ENCODE measurements at regions not wholly inside any gene's neighbourhood (a gene's known extent, or its start where the extent isn't known, plus 50 kb on each side); places are given as distances from the start of the nearest gene placed in this dataset.

DNA sequence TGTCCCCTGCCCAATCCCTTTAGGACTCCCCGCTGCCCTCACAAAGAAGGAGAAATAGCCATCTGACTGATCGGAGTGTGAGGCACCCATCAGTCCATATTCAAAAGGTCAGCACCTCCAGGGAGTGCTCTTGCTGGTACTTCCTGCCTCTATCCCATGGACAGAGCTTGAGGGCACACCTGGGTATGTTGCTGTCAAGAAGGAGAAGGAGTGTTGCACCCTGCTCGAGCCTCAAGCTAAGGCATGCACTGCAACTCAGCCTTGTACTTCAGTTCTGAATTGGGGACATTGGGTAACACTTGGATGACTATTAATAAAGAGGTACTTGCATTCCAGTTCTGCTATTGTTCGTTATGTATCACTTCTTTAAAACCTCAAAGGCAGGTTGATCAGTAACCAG is 190.3 kb upstream of the ZC3H12A start:
- POLR2A ChIA-PET, result no interaction called here
- in situ Hi-C loops (cut with HindIII; ENCODE audit: low pct_unique_long_range_greater_than_20kb, low sequenced_read_pairs), result no loop called here
- intact Hi-C loops (cut with micrococcal nuclease; ENCODE audit: unreplicated experiment), result no loop called here

DNA sequence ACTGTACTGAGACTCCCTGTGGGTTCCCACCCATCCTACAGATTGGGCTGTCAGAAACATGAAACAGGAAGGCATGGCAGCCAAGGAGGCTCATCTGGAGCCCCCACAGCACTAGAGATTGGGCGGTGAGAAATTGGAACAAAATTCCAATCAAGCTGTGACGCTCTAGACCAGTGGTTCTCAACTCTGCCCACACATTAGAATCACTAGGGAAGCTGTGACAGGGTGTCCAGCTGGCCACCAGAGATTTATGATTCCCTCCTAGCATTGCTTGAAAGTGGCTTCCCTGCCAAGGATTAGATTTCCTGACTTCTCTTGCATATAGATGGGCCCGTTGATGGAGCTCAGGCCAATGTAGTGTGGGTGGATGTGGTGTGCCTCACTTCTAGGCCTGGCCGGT is 187.5 kb upstream of the ZC3H12A start:
- ChIA-PET POLR2A (no interaction called here), CTCF (no interaction called here)
- BruUV-seq (replicated peaks), result no TSS peak
- intact Hi-C loops (cut with micrococcal nuclease; ENCODE audit: unreplicated experiment), result no loop called here
- Histone ChIP-seq H3K4me1 (ENCODE audit: control insufficient read depth, insufficient read depth, low read length) (no peaks in the 10 kb centered on the region), H3K27me3 (ENCODE audit: control insufficient read depth, insufficient read depth, low read length) (peaks cover 6% of the 10 kb centered on the region; the same call in 1 of the 2 replicates), H3K9me3 (ENCODE audit: control insufficient read depth, insufficient read depth, low read depth, low read length) (no peaks in the 10 kb centered on the region), H3K27ac (ENCODE audit: low read length) (no peak overlapping the region), H3K36me3 (ENCODE audit: control insufficient read depth, insufficient read depth, low read length) (no peaks in the 10 kb centered on the region), H3K4me3 (ENCODE audit: low read depth in 2 of 2, low read length in 2 of 2) (no peak overlapping the region)
- DNase-seq (ENCODE audit: low read depth, low spot score), result no peak
- TF ChIP-seq, protein P1, sequence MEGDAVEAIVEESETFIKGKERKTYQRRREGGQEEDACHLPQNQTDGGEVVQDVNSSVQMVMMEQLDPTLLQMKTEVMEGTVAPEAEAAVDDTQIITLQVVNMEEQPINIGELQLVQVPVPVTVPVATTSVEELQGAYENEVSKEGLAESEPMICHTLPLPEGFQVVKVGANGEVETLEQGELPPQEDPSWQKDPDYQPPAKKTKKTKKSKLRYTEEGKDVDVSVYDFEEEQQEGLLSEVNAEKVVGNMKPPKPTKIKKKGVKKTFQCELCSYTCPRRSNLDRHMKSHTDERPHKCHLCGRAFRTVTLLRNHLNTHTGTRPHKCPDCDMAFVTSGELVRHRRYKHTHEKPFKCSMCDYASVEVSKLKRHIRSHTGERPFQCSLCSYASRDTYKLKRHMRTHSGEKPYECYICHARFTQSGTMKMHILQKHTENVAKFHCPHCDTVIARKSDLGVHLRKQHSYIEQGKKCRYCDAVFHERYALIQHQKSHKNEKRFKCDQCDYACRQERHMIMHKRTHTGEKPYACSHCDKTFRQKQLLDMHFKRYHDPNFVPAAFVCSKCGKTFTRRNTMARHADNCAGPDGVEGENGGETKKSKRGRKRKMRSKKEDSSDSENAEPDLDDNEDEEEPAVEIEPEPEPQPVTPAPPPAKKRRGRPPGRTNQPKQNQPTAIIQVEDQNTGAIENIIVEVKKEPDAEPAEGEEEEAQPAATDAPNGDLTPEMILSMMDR (IDR thresholded peaks at IDR 0.05), result no peak
- no peak for TF ChIP-seq POLR2AphosphoS5 (IDR thresholded peaks at IDR 0.05; ENCODE audit: low read depth, low read length)
- TF ChIP-seq TCF7L2 (IDR thresholded peaks at IDR 0.05; ENCODE audit: low read depth, low read length), result no peak
- no peak for TF ChIP-seq SIN3A (IDR thresholded peaks at IDR 0.05; ENCODE audit: borderline replicate concordance, insufficient read depth, low read depth, low read length)
- TF ChIP-seq, protein P2, sequence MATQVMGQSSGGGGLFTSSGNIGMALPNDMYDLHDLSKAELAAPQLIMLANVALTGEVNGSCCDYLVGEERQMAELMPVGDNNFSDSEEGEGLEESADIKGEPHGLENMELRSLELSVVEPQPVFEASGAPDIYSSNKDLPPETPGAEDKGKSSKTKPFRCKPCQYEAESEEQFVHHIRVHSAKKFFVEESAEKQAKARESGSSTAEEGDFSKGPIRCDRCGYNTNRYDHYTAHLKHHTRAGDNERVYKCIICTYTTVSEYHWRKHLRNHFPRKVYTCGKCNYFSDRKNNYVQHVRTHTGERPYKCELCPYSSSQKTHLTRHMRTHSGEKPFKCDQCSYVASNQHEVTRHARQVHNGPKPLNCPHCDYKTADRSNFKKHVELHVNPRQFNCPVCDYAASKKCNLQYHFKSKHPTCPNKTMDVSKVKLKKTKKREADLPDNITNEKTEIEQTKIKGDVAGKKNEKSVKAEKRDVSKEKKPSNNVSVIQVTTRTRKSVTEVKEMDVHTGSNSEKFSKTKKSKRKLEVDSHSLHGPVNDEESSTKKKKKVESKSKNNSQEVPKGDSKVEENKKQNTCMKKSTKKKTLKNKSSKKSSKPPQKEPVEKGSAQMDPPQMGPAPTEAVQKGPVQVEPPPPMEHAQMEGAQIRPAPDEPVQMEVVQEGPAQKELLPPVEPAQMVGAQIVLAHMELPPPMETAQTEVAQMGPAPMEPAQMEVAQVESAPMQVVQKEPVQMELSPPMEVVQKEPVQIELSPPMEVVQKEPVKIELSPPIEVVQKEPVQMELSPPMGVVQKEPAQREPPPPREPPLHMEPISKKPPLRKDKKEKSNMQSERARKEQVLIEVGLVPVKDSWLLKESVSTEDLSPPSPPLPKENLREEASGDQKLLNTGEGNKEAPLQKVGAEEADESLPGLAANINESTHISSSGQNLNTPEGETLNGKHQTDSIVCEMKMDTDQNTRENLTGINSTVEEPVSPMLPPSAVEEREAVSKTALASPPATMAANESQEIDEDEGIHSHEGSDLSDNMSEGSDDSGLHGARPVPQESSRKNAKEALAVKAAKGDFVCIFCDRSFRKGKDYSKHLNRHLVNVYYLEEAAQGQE (IDR thresholded peaks at IDR 0.05; ENCODE audit: insufficient read depth in 1 of 2, low read depth in 2 of 2, low read length in 1 of 2), result no peak
- in situ Hi-C loops (cut with HindIII; ENCODE audit: low pct_unique_long_range_greater_than_20kb, low sequenced_read_pairs), result no loop called here
- no peak for ATAC-seq

More for the DNA sequence above, 190.3 kb upstream of the ZC3H12A start:
- DNase-seq (ENCODE audit: low read depth, low spot score) (no peak), ATAC-seq (no peak)
- Histone ChIP-seq H3K9me3 (ENCODE audit: control insufficient read depth, insufficient read depth, low read depth, low read length) (no peaks in the 10 kb centered on the region), H3K4me1 (ENCODE audit: control insufficient read depth, insufficient read depth, low read length) (no peaks in the 10 kb centered on the region), H3K4me3 (ENCODE audit: low read depth in 2 of 2, low read length in 2 of 2) (no peak overlapping the region), H3K27me3 (ENCODE audit: control insufficient read depth, insufficient read depth, low read length) (peaks cover 4% of the 10 kb centered on the region), H3K27ac (ENCODE audit: low read length) (no peak overlapping the region), H3K36me3 (ENCODE audit: control insufficient read depth, insufficient read depth, low read length) (no peaks in the 10 kb centered on the region)
- TF ChIP-seq SIN3A (IDR thresholded peaks at IDR 0.05; ENCODE audit: borderline replicate concordance, insufficient read depth, low read depth, low read length) (no peak), TCF7L2 (IDR thresholded peaks at IDR 0.05; ENCODE audit: low read depth, low read length) (no peak), POLR2AphosphoS5 (IDR thresholded peaks at IDR 0.05; ENCODE audit: low read depth, low read length) (no peak)
- TF ChIP-seq, protein P1 (IDR thresholded peaks at IDR 0.05), result no peak
- TF ChIP-seq, protein P2 (IDR thresholded peaks at IDR 0.05; ENCODE audit: insufficient read depth in 1 of 2, low read depth in 2 of 2, low read length in 1 of 2), result no peak
- no TSS peak for BruUV-seq (replicated peaks)
- CTCF ChIA-PET, result no interaction called here
